Keratinocyte (primary cell): ENCODE measurements at regions not wholly inside any gene's neighbourhood (a gene's known extent, or its start where the extent isn't known, plus 50 kb on each side); places are given as distances from the start of the nearest gene placed in this dataset.

Experiments used
- DNase-seq: peaks from one replicate; pipeline ENCODE4 v3.0.0-alpha.2; 2011; ENCODE audit warnings: low read depth, missing footprints, low spot score
- FAIRE-seq: peaks from 2 replicates; lab custom pipeline; 2011; peaks lifted over from hg19 to GRCh38; lab: Jason Lieb, UNC
- H2AFZ ChIP-seq: 2 replicates; pipeline ENCODE4 v1.6.0; 2012; ENCODE audit warnings: low read length, control low read depth, inconsistent platforms; ENCODE audit not compliant: control insufficient read depth
- H3K27ac ChIP-seq: 2 replicates; pipeline ENCODE4 v1.5.1; 2011; ENCODE audit warnings: low read length; ENCODE audit not compliant: control insufficient read depth, insufficient read depth
- H3K27me3 ChIP-seq: 3 replicates; pipeline ENCODE4 v1.6.0; 2011; ENCODE audit warnings: low read length; ENCODE audit not compliant: control insufficient read depth, insufficient read depth; ENCODE audit errors: extremely low read depth
- H3K36me3 ChIP-seq, 2 experiments: 2 replicates in 1 of 2; 3 replicates in 1 of 2; pipeline ENCODE4 v1.5.1; 2011; ENCODE audit warnings: low read length in 2 of 2, mild to moderate bottlenecking in 1 of 2; ENCODE audit not compliant: control insufficient read depth in 2 of 2, insufficient read depth in 2 of 2; ENCODE audit errors: extremely low read depth in 1 of 2
- H3K4me1 ChIP-seq: 3 replicates; pipeline ENCODE4 v1.5.1; 2011; ENCODE audit warnings: low read length; ENCODE audit not compliant: control insufficient read depth, insufficient read depth; ENCODE audit errors: extremely low read depth
- H3K4me2 ChIP-seq: 3 replicates; pipeline ENCODE4 v1.6.0; 2011; ENCODE audit warnings: low read depth, low read length; ENCODE audit not compliant: control insufficient read depth, insufficient read depth; ENCODE audit errors: extremely low read depth
- H3K4me3 ChIP-seq, 3 experiments: fragments of 200-600 bp in 1 of 3; sonication (generic) in 1 of 3; 2 replicates in 2 of 3; 3 replicates in 1 of 3; pipeline ENCODE4 v1.5.1; 2011 to 2016; ENCODE audit warnings: low read length in 3 of 3, mild to moderate bottlenecking in 3 of 3, control low read depth in 2 of 3, inconsistent platforms in 1 of 3, low read depth in 1 of 3, mixed read lengths in 1 of 3, mixed run types in 1 of 3, moderate library complexity in 1 of 3; ENCODE audit not compliant: control insufficient read depth in 2 of 3, insufficient read depth in 2 of 3; ENCODE audit errors: extremely low read depth in 1 of 3
- H3K79me2 ChIP-seq: 2 replicates; pipeline ENCODE4 v1.6.0; 2012; ENCODE audit warnings: low read length; ENCODE audit not compliant: control insufficient read depth, insufficient read depth
- H3K9ac ChIP-seq: 3 replicates; pipeline ENCODE4 v1.6.0; 2011; ENCODE audit warnings: low read length; ENCODE audit not compliant: control insufficient read depth, insufficient read depth; ENCODE audit errors: extremely low read depth
- H3K9me1 ChIP-seq: 3 replicates; pipeline ENCODE4 v1.6.0; 2011; ENCODE audit warnings: low read length; ENCODE audit not compliant: control insufficient read depth, insufficient read depth; ENCODE audit errors: extremely low read depth
- H3K9me3 ChIP-seq: 2 replicates; pipeline ENCODE4 v1.5.1; 2012; ENCODE audit warnings: low read depth, low read length; ENCODE audit not compliant: control insufficient read depth
- H4K20me1 ChIP-seq: 3 replicates; pipeline ENCODE4 v1.6.0; 2011; ENCODE audit warnings: low read length; ENCODE audit not compliant: control insufficient read depth, insufficient read depth; ENCODE audit errors: extremely low read depth
- EZH2 ChIP-seq: IDR thresholded peaks from one replicate; pipeline ENCODE4 v1.6.1; 2012; ENCODE audit warnings: inconsistent platforms, mild to moderate bottlenecking, low read length, moderate library complexity
- dilution Hi-C: fragments of 300-500 bp; cut with MboI; formaldehyde crosslinking; loops from one replicate; pipeline ENCODE4 v1.7.0; 2020; ENCODE audit warnings: low sequenced_read_pairs; ENCODE audit not compliant: extremely low pct_ligation_motif_present
- TF ChIP-seq, protein P1 (sequence below), 3 experiments: IDR thresholded peaks in 1 of 3; conservative IDR thresholded peaks in 1 of 3; optimal IDR thresholded peaks in 1 of 3; 2 replicates in 2 of 3; 3 replicates in 1 of 3; pipeline versions ENCODE3 to v1.5.1; 2011; ENCODE audit warnings: low read length in 3 of 3, mild to moderate bottlenecking in 3 of 3, moderate library complexity in 2 of 3, control low read depth in 1 of 3, inconsistent platforms in 1 of 3; ENCODE audit not compliant: insufficient read depth in 2 of 3; ENCODE audit errors: extremely low read depth in 1 of 3

DNA sequence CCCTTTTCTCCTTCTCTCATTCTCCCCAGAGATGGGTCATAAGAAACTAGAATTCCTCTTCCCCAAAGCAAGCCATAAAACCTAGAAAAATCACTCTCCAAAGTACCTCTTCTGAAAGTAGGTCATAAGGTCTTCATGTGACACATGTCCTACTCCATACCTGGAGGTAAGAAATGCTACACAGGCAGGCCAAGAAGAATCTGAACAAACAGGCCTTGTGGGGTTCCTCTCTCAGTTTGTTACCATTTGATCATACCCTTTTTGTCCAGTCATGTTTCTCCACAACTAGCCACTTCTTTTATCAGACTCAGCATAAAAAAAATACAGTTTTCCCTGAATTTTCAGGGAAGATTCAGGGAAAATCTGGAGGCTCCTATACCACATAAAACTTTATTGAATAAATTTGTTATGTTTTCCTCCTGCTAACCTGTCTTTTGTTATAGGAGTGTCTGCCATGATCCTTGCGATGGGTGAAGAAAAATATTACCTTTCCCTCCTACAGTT, 134.4 kb upstream of the LMO4 start:
- FAIRE-seq (no peak), DNase-seq (no peak)
- Histone ChIP-seq H3K4me2 (no peak overlapping the region), H4K20me1 (no peaks in the 10 kb centered on the region), H3K27me3 (peaks cover 9% of the 10 kb centered on the region), H3K4me3 (no peak overlapping the region), H3K27ac (no peak overlapping the region), H3K79me2 (no peaks in the 10 kb centered on the region), H3K4me1 (no peaks in the 10 kb centered on the region), H2AFZ (no peak overlapping the region), H3K36me3 (no peaks in the 10 kb centered on the region), H3K9me3 (no peaks in the 10 kb centered on the region), H3K9me1 (no peaks in the 10 kb centered on the region), H3K9ac (no peak overlapping the region)
- dilution Hi-C loops, result no loop called here
- TF ChIP-seq EZH2, result no peak
- TF ChIP-seq, protein P1, sequence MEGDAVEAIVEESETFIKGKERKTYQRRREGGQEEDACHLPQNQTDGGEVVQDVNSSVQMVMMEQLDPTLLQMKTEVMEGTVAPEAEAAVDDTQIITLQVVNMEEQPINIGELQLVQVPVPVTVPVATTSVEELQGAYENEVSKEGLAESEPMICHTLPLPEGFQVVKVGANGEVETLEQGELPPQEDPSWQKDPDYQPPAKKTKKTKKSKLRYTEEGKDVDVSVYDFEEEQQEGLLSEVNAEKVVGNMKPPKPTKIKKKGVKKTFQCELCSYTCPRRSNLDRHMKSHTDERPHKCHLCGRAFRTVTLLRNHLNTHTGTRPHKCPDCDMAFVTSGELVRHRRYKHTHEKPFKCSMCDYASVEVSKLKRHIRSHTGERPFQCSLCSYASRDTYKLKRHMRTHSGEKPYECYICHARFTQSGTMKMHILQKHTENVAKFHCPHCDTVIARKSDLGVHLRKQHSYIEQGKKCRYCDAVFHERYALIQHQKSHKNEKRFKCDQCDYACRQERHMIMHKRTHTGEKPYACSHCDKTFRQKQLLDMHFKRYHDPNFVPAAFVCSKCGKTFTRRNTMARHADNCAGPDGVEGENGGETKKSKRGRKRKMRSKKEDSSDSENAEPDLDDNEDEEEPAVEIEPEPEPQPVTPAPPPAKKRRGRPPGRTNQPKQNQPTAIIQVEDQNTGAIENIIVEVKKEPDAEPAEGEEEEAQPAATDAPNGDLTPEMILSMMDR (optimal IDR thresholded peaks at IDR 0.05 in 1 of 3, IDR thresholded peaks at IDR 0.05 in 1 of 3, conservative IDR thresholded peaks at IDR 0.05 in 1 of 3; ENCODE audit: extremely low read depth in 1 of 3, insufficient read depth in 2 of 3, low read length in 3 of 3), result no peak

DNA sequence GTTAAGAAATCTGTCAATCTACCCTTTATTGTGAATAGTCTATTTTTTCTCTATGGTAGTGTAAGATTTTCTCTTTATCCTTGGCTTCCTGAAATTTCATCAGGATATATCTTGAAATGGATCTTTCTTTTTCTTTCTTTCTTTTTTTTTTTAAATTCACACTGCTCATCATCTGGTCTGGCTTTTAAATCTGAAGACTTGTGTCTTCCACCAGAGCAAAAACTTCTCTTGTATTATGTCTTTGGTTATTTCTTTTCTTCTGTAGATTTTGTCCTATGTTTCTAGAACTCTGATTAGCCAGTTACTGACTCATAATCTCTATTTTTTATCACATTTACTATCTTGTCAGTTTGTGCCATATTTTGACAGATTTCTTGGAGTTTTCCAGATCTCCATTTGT, 133.8 kb upstream of the LMO4 start:
- TF ChIP-seq, protein P1 (optimal IDR thresholded peaks at IDR 0.05 in 1 of 3, IDR thresholded peaks at IDR 0.05 in 1 of 3, conservative IDR thresholded peaks at IDR 0.05 in 1 of 3; ENCODE audit: extremely low read depth in 1 of 3, insufficient read depth in 2 of 3, low read length in 3 of 3), result no peak
- TF ChIP-seq EZH2, result no peak
- no peaks in the 10 kb centered on the region for H3K79me2 ChIP-seq
- FAIRE-seq (no peak), DNase-seq (no peak)
- no peaks in the 10 kb centered on the region for H3K9me1 ChIP-seq
- H3K4me1 ChIP-seq, result no peaks in the 10 kb centered on the region
- no peak overlapping the region for H3K27ac ChIP-seq
- H3K9ac ChIP-seq, result no peak overlapping the region
- no peaks in the 10 kb centered on the region for H3K9me3 ChIP-seq
- H3K4me3 ChIP-seq, result no peak overlapping the region
- no peak overlapping the region for H2AFZ ChIP-seq
- dilution Hi-C loops, result no loop called here
- no peak overlapping the region for H3K4me2 ChIP-seq
- H3K36me3 ChIP-seq, result no peaks in the 10 kb centered on the region
- H4K20me1 ChIP-seq, result no peaks in the 10 kb centered on the region
- peaks cover 9% of the 10 kb centered on the region for H3K27me3 ChIP-seq
